GM10266 (cell line): ENCODE measurements at regions not wholly inside any gene's neighbourhood (a gene's known extent, or its start where the extent isn't known, plus 50 kb on each side); places are given as distances from the start of the nearest gene placed in this dataset.

ENCODE experiments used
- DNase-seq: peaks from one replicate; pipeline ENCODE4 v3.0.0; 2012; ENCODE audit errors: extremely low spot score
- CTCF ChIP-seq: IDR thresholded peaks from 2 replicates; pipeline ENCODE4 v1.5.1; 2012; ENCODE audit warnings: mild to moderate bottlenecking, low read depth; ENCODE audit not compliant: control insufficient read depth, insufficient read depth; ENCODE audit errors: missing control alignments

- no peak for DNase-seq
- TF ChIP-seq CTCF = no peak
Observed at GRCh38 chr6:21710216-21710615, 116.7 kb downstream of the SOX4 start.

GRCh38 chr6:21710908-21711627, 117.5 kb downstream of the SOX4 start:
- no peak for TF ChIP-seq CTCF
- DNase-seq = no peak

DNA sequence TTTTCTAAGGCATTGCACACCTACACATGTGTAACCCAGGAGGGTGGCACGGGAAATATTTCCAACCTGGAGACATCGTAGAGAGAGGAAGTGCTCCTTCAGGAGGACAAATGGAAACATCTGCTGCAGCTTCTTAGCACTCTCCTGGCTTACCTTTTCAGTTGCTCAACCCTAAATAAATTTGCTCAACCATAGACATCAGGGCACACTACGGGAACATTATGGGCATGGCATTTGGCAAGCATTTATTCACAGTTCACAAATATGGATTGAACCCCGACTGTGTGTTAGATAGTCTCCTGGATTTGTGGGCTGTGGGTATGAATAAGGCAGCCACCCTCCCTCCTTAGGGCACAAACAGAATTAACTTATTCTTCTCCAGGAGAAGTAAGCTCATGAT, 118.7 kb downstream of the SOX4 start:
- no peak for TF ChIP-seq CTCF
- DNase-seq = no peak

DNA sequence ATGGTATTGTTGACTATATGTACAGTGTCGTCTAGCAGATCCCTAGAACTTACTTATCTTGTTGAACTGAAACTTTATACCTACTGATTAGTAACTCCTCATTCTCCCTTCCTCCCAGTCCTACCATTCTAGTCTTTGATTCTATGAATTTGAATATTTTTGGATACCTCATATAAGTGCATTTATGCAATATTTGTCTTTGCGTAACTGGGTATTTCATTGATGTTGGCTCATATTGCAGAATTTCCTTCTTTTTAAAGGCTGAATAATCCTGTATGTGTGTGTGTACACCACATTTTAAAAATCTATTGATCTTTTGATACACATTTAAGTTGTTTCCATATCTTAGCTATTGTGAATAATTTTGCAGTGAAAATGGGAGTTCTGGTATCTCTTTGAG, 119.9 kb downstream of the SOX4 start:
- TF ChIP-seq CTCF = no peak
- DNase-seq = no peak

DNA sequence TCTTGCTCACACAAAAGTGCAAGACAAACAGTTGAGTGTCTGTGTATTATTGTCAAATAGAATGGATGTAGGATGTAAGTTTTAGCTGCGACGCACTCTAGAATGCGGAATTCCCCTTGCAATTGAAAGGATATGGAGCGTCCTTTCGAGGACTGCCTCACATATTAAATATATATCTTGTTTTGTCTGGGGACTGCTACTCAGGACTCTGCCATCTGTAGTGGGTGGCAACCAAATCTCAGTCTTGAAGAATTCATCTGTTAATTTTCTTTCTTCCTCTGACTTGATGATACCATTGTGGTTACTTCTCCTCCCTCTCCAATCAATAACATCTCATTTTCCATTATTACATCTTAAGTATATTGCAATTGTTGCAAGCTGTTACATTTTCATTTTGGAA, 121.6 kb downstream of the SOX4 start:
- no peak for TF ChIP-seq CTCF
- no peak for DNase-seq

GRCh38 chr6:21722510-21722909, 129.0 kb downstream of the SOX4 start:
- TF ChIP-seq CTCF = no peak
- DNase-seq = no peak

DNA sequence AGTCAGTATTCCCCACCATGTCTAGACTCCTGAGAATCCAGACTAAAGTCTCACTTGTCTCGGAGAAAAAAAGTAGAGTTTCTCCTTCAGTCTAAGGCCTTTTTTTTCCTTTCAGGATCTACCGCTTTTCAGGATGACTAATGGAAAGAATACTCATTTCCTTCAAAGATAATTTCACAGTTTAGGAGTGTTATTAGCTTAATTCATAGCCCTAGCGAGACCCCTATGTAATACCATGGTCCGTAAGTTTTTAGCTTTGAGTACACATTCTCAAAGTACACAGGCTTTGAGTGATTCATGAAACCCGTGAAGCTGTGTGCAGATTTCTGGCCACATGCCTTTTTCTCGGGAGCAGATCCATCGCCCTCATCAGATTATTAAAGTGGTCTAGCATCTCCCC, 133.1 kb downstream of the SOX4 start:
- DNase-seq = no peak
- TF ChIP-seq CTCF = no peak
